ENCODE measurements at regions not wholly inside any gene's neighbourhood (a gene's known extent, or its start where the extent isn't known, plus 50 kb on each side); places are given as distances from the start of the nearest gene placed in this dataset.
"Not testable (repeated sequence)": the region's sequence is repeated elsewhere in the genome, so short reads cannot be mapped to it uniquely, and the experiment has no call there.

GRCh38 chr1:89436856-89437255, 73.0 kb downstream of the GBP6 start:
- Histone ChIP-seq H3K4me3 (no peak overlapping the region), H3K36me3 (ENCODE audit: low read depth) (no peaks in the 10 kb centered on the region), H3K4me1 (ENCODE audit: low read depth) (no peaks in the 10 kb centered on the region), H3K9me3 (peaks cover 14% of the 10 kb centered on the region)
- ATAC-seq (no peak), DNase-seq (no peak)
- TF ChIP-seq, protein P1, sequence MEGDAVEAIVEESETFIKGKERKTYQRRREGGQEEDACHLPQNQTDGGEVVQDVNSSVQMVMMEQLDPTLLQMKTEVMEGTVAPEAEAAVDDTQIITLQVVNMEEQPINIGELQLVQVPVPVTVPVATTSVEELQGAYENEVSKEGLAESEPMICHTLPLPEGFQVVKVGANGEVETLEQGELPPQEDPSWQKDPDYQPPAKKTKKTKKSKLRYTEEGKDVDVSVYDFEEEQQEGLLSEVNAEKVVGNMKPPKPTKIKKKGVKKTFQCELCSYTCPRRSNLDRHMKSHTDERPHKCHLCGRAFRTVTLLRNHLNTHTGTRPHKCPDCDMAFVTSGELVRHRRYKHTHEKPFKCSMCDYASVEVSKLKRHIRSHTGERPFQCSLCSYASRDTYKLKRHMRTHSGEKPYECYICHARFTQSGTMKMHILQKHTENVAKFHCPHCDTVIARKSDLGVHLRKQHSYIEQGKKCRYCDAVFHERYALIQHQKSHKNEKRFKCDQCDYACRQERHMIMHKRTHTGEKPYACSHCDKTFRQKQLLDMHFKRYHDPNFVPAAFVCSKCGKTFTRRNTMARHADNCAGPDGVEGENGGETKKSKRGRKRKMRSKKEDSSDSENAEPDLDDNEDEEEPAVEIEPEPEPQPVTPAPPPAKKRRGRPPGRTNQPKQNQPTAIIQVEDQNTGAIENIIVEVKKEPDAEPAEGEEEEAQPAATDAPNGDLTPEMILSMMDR (IDR thresholded peaks at IDR 0.05) = no peak
- intact Hi-C loops (cut with DNase I, micrococcal nuclease) = no loop called here

- intact Hi-C loops (cut with DNase I, micrococcal nuclease); H3K36me3 ChIP-seq (ENCODE audit: low read depth); H3K4me3 ChIP-seq; DNase-seq; ATAC-seq; H3K4me1 ChIP-seq (ENCODE audit: low read depth): not testable (repeated sequence)
- peaks cover 14% of the 10 kb centered on the region for H3K9me3 ChIP-seq
Observed at GRCh38 chr1:89438301-89438700, 74.4 kb downstream of the GBP6 start.

DNA sequence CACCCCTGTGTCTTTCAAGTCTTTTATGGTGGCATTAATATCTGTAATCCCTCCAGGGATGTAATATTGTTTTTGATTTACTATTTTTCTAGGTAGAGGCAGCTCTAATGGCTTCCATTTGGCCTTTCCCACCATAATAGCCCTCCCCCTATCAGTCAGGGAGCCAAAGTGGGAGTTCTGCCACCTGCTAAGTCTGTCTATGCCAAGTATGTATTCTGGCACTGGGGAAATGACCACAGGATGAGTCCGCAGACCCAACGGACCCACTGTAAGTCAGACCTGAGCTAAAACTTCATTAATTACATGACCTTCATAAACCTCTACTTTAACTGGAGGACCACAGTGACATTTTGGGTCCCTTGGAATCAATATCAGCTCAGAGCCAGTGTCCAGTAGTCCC, 77.1 kb downstream of the GBP6 start:
- TF ChIP-seq, protein P1 (IDR thresholded peaks at IDR 0.05) = no peak
- H3K4me1 ChIP-seq (ENCODE audit: low read depth) = no peaks in the 10 kb centered on the region
- no peak overlapping the region for H3K4me3 ChIP-seq
- DNase-seq = no peak
- peaks cover 14% of the 10 kb centered on the region for H3K9me3 ChIP-seq
- intact Hi-C loops (cut with DNase I, micrococcal nuclease) = no loop called here
- no peak for ATAC-seq
- H3K36me3 ChIP-seq (ENCODE audit: low read depth) = no peaks in the 10 kb centered on the region

DNA sequence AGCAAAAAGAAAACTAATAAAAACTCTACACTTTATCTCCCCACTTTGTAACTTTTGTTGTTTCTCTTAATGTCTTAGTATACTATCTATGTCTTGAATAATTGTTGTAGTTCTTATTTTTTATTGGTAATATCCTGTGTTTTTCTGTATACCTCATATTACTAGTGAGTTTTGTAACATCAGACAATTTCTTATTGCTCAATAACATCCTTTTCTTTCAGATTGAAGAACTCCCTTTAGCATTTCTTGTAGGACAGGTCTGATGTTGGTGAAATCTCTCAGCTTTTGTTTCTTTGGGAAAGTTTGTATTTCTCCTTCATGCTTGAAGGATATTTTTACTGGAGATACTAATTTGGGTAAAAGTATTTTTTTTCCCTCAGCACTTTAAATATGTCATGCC, 79.8 kb upstream of the LRRC8B start:
- H3K9me3 ChIP-seq = no peaks in the 10 kb centered on the region
- DNase-seq (no peak), ATAC-seq (no peak)
- H3K4me3 ChIP-seq = no peak overlapping the region
- TF ChIP-seq, protein P1 (IDR thresholded peaks at IDR 0.05) = no peak
- intact Hi-C loops (cut with DNase I, micrococcal nuclease) = no loop called here
- no peaks in the 10 kb centered on the region for H3K4me1 ChIP-seq (ENCODE audit: low read depth)
- H3K36me3 ChIP-seq (ENCODE audit: low read depth) = no peaks in the 10 kb centered on the region

DNA sequence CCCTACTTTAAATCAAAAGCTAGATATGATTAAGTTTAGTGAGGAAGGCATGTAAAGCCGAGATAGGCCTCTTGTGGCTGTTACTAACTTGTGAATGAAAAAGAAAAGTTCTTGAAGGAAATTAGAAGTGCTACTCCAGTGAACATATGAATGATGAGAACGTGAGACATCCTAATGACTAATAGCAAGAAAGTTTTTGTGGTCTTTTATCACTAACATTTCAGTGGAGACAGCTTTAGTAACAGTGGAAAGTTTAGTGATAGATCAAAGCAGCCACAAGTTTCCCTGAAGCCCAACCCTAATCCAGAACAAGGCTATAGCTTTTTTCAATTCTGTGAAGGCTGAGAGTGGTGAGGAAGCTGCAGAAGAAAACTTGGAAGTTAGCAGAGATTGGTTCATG, 73.6 kb upstream of the LRRC8B start:
- no peak for DNase-seq
- intact Hi-C loops (cut with DNase I, micrococcal nuclease) = no loop called here
- Histone ChIP-seq H3K4me1 (ENCODE audit: low read depth) (no peaks in the 10 kb centered on the region), H3K36me3 (ENCODE audit: low read depth) (no peaks in the 10 kb centered on the region), H3K9me3 (no peaks in the 10 kb centered on the region), H3K4me3 (no peak overlapping the region)
- TF ChIP-seq, protein P1 (IDR thresholded peaks at IDR 0.05) = no peak
- ATAC-seq = no peak

DNA sequence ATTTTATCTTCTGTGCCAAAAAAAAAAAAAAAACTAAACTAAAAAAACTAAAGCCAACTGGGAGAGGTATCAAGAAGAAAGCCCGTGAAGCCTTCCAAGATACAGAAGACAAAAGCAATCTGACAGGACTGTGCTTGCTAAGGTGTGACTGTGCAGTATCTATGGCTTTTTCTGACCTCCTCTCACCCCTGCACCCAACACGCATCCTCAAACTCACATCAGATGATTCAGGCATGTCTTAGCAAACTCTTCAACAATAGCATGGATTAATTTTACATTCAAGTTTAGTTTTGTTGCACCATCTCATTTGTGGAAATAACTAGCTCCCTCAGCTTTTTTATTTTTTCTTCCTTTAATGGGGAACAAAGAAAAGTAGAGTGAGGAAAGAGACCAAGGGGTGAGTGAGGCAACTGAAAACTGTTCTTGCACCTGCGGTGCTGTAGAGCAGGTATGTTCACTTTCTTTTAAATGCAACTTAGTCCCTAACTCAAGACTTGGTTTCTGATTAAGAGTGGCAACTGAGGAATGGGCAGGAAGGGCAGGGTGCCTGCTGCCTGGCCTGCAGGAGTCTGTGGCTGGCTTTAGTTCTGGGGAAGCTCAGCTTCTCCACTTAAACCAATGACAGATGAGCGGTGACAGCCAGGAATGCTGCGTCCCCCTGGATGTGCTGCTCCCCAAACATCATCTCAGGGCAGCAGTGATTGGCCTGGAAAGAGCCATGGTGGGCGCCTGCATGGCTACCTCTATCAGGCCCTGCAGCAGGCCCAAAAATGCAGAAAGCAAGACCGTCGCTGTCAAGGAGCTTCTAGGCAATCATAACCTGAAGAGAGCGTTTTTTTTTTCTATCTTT, 71.3 kb upstream of the LRRC8B start:
- H3K4me3 ChIP-seq = no peak overlapping the region
- intact Hi-C loops (cut with DNase I, micrococcal nuclease) = no loop called here
- no peaks in the 10 kb centered on the region for H3K4me1 ChIP-seq (ENCODE audit: low read depth)
- H3K9me3 ChIP-seq = no peaks in the 10 kb centered on the region
- no peaks in the 10 kb centered on the region for H3K36me3 ChIP-seq (ENCODE audit: low read depth)
- ATAC-seq (no peak), DNase-seq (no peak)
- TF ChIP-seq, protein P1 (IDR thresholded peaks at IDR 0.05) = no peak

All from mucosa of descending colon (tissue), 3 donors.